GM23338 (cell line): ENCODE measurements at regions not wholly inside any gene's neighbourhood (a gene's known extent, or its start where the extent isn't known, plus 50 kb on each side); places are given as distances from the start of the nearest gene placed in this dataset.

ENCODE experiments used
- ATAC-seq: fragments of 200-7000 bp; cut with Tn5 transposase; 3 replicates; pipeline ENCODE4 v1.9.1; 2020
- DNase-seq: peaks from one replicate; pipeline ENCODE4 v3.0.0-alpha.2; 2015; ENCODE audit warnings: low spot score
- H2AFZ ChIP-seq: fragments of 200-600 bp; sonication (generic); 2 replicates; pipeline ENCODE4 v1.8.0; 2016; ENCODE audit warnings: antibody characterized with exemption, mild to moderate bottlenecking, moderate library complexity
- H3F3A ChIP-seq: fragments of 200-600 bp; sonication (generic); replicated peaks from 2 replicates; pipeline ENCODE4 v1.8.0; 2017; ENCODE audit warnings: antibody characterized with exemption, mixed run types, low read depth
- H3K27ac ChIP-seq: fragments of 200-600 bp; sonication (generic); 2 replicates; pipeline ENCODE4 v1.6.1; 2016; ENCODE audit warnings: low read depth
- H3K27me3 ChIP-seq: fragments of 200-600 bp; sonication (generic); 2 replicates; pipeline ENCODE4 v1.8.0; 2016; ENCODE audit warnings: mild to moderate bottlenecking, mixed run types, moderate library complexity; ENCODE audit not compliant: insufficient read depth
- H3K36me3 ChIP-seq: fragments of 200-600 bp; sonication (generic); 2 replicates; pipeline ENCODE4 v1.8.0; 2016; ENCODE audit warnings: mild to moderate bottlenecking; ENCODE audit not compliant: insufficient read depth
- H3K4me1 ChIP-seq: fragments of 200-600 bp; sonication (generic); 2 replicates; pipeline ENCODE4 v1.8.0; 2016; ENCODE audit warnings: mild to moderate bottlenecking, moderate library complexity; ENCODE audit not compliant: insufficient read depth
- H3K4me2 ChIP-seq: fragments of 200-600 bp; sonication (generic); 2 replicates; pipeline ENCODE4 v1.7.1; 2017; ENCODE audit warnings: mixed run types
- H3K4me3 ChIP-seq: fragments of 200-600 bp; sonication (generic); 2 replicates; pipeline ENCODE4 v1.6.1; 2016; ENCODE audit warnings: mixed run types
- H3K79me2 ChIP-seq: fragments of 200-600 bp; sonication (generic); replicated peaks from 2 replicates; pipeline ENCODE4 v1.8.0; 2017; ENCODE audit warnings: mild to moderate bottlenecking; ENCODE audit not compliant: insufficient read depth
- H3K9me2 ChIP-seq: fragments of 200-600 bp; sonication (generic); 2 replicates; pipeline ENCODE4 v1.8.0; 2017; ENCODE audit not compliant: insufficient read depth
- H4K20me1 ChIP-seq: fragments of 200-600 bp; sonication (generic); replicated peaks from 2 replicates; pipeline ENCODE4 v1.8.0; 2017; ENCODE audit warnings: mild to moderate bottlenecking; ENCODE audit not compliant: insufficient read depth
- H3K27ac Mint-ChIP-seq: 2 replicates; pipeline ENCODE4 v1.8.0; 2020; ENCODE audit warnings: inconsistent platforms, mild to moderate bottlenecking, moderate library complexity, mixed read lengths
- H3K27me3 Mint-ChIP-seq: 3 replicates; pipeline ENCODE4 v1.8.0; 2022; ENCODE audit warnings: low read depth, mild to moderate bottlenecking, moderate library complexity, mixed read lengths, inconsistent platforms; ENCODE audit not compliant: insufficient read depth, poor library complexity
- H3K36me3 Mint-ChIP-seq: 3 replicates; pipeline ENCODE4 v1.8.0; 2021; ENCODE audit warnings: low read depth, mild to moderate bottlenecking, inconsistent platforms, moderate library complexity, mixed read lengths
- H3K4me1 Mint-ChIP-seq: 3 replicates; pipeline ENCODE4 v1.8.0; 2020; ENCODE audit warnings: mild to moderate bottlenecking, inconsistent platforms, mixed read lengths
- H3K4me3 Mint-ChIP-seq: 3 replicates; pipeline ENCODE4 v1.8.0; 2021; ENCODE audit warnings: moderate library complexity, mild to moderate bottlenecking, inconsistent platforms, mixed read lengths
- H3K9me3 Mint-ChIP-seq: 3 replicates; pipeline ENCODE4 v1.8.0; 2020; ENCODE audit warnings: moderate library complexity, mild to moderate bottlenecking, inconsistent platforms, mixed read lengths
- ETS1 ChIP-seq: IDR thresholded peaks from 2 replicates; pipeline ENCODE4 v1.6.1; 2016; ENCODE audit warnings: antibody characterized with exemption
- EZH2 ChIP-seq: fragments of 200-600 bp; sonication (generic); IDR thresholded peaks from one replicate; pipeline ENCODE4 v1.8.0; 2017; ENCODE audit warnings: antibody characterized with exemption, mild to moderate bottlenecking, low read depth; ENCODE audit not compliant: unreplicated experiment
- EZH2phosphoT487 ChIP-seq: fragments of 200-600 bp; sonication (generic); IDR thresholded peaks from one replicate; pipeline ENCODE4 v1.8.1; 2018; ENCODE audit warnings: antibody characterized with exemption; ENCODE audit not compliant: unreplicated experiment
- JUNB ChIP-seq: IDR thresholded peaks from one replicate; pipeline ENCODE4 v1.6.1; 2016; ENCODE audit warnings: antibody characterized with exemption; ENCODE audit not compliant: unreplicated experiment
- STAT1 ChIP-seq: IDR thresholded peaks from one replicate; pipeline ENCODE4 v1.6.1; 2016; ENCODE audit warnings: antibody characterized with exemption; ENCODE audit not compliant: unreplicated experiment
- ZNF462 ChIP-seq: fragments of 250-450 bp; sonication (Bioruptor Pico); IDR thresholded peaks from 2 replicates; pipeline ENCODE4 v1.5.0; 2020; ENCODE audit warnings: mild to moderate bottlenecking, moderate library complexity

- no peak for TF ChIP-seq ZNF462 (CRISPR knock-in tag)
- TF ChIP-seq ETS1: no peak
- no peak for TF ChIP-seq JUNB
Observed at GRCh38 chr15:77839970-77840905, 207.5 kb upstream of the LINGO1 start (continued).

- no peak overlapping the region for H3K27ac ChIP-seq
- H3K4me3 ChIP-seq: no peak overlapping the region
- no peak overlapping the region for H3K4me2 ChIP-seq
- Mint-ChIP-seq H3K4me3 (no peak overlapping the region), H3K27ac (no peak overlapping the region), H3K27me3 (peaks cover 5% of the 10 kb centered on the region), H3K4me1 (peaks cover 21% of the 10 kb centered on the region), H3K36me3 (peaks cover 4% of the 10 kb centered on the region; the same call in 1 of the 3 replicates), H3K9me3 (peaks cover 5% of the 10 kb centered on the region)
- DNase-seq: no peak
- H3K36me3 ChIP-seq: no peaks in the 10 kb centered on the region
- no peak for TF ChIP-seq EZH2phosphoT487
- no peak for TF ChIP-seq STAT1
- TF ChIP-seq EZH2: no peak
- no peak overlapping the region for H2AFZ ChIP-seq
- ATAC-seq: no peak
- no peaks in the 10 kb centered on the region for H4K20me1 ChIP-seq
- H3K4me1 ChIP-seq: no peaks in the 10 kb centered on the region
- H3K79me2 ChIP-seq: no peaks in the 10 kb centered on the region
- peaks cover 7% of the 10 kb centered on the region; the same call in 1 of the 2 replicates for H3K9me2 ChIP-seq
- H3F3A ChIP-seq: no peaks in the 10 kb centered on the region
- no peaks in the 10 kb centered on the region for H3K27me3 ChIP-seq
Observed at GRCh38 chr15:77839456-77839855, 206.7 kb upstream of the LINGO1 start.
